ENCODE measurements at regions not wholly inside any gene's neighbourhood (a gene's known extent, or its start where the extent isn't known, plus 50 kb on each side); places are given as distances from the start of the nearest gene placed in this dataset.

DNA sequence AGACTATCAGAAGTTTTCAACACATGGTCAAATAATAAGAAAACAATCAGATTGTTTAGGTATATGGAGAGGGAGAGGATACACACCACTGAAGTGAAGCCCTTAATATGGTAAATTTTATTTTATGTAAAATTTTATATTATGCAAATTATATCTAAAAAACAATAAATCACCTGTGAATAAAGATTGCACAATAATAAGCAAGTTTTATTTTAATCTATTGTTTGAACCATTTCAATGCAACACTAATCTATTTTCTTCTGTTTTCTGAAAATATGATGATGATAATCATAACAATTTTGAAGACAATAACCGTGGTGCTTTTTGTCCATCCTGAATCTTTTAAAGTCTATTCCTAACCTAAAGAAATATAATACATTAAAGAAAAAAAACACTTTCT is 1473.5 kb upstream of the TENM4 start:
- no peak for DNase-seq

DNA sequence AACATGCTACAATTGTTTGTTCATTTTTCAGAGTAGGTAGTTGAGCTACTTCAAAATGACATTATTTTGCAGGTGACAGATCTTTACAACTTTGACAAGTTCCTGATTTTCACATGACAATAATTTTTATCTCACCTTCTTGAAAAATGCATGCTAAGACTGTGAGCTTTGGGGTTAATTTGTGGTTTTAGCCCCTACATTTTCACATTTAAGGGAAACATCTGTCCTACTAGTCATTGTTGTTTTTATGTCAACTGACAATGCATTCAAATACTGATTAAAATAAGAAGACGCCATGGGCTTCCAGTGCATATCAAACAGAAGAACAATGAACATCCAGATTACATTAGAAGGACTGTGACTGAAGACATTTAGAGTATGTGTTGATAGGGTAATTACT is 1470.8 kb upstream of the TENM4 start:
- no peak for DNase-seq

DNA sequence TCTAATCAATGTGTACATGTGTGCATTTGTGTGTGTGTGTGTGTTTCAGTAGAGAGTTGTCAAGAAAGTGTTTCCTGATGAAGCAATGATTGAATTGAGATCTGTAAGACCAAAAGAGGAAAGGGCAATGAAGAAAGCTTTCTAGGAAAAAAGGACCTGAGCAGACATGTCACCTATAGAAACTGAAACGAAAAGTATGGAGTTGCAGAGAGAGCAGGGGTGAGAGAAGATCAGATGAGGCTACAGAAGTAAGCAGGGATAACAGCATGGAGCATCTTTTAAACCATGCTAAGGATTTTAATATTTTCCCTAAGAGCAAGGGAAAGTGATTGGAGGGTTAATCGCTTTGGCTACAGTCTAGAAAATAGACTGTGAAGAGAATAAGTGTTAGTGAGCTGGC is 1459.4 kb upstream of the TENM4 start:
- DNase-seq: no peak

DNA sequence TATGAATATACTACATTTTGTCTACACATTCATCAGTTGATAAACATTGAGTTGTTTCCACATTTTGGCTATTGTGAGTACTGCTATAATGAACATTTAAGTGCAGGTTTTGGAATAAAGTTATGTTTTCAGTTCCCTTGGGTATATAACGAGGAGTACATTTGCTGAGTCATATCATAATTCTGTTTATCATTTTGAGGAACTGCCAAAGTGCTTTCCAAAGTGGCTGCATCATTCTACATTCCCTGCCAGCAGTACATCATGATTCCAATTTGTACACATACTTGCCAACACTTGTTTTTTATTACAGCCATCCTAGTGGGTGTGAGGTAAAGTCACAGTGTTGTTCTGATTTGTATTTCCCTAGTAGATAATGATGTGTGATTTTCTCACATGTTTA is 1458.6 kb upstream of the TENM4 start:
- peak; percentile 24 for DNase-seq

DNA sequence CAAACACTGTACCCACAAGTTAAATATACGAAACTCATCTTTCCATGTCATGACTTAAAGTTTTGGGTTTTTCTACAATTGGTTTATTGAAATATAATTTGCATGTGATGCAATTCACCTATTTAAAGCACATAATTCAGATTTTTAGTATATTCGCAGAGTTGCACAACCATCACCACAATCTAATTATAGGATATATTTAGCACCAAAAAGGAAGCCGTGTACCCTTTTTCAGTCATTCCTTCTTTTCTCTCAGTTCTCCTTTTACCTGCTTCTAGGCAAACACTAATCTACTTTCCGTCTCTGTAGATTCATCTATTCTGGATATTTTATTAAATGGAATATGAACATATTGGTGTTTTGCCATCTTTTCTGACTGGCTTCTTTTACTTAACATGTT is 1458.1 kb upstream of the TENM4 start:
- DNase-seq: no peak

DNA sequence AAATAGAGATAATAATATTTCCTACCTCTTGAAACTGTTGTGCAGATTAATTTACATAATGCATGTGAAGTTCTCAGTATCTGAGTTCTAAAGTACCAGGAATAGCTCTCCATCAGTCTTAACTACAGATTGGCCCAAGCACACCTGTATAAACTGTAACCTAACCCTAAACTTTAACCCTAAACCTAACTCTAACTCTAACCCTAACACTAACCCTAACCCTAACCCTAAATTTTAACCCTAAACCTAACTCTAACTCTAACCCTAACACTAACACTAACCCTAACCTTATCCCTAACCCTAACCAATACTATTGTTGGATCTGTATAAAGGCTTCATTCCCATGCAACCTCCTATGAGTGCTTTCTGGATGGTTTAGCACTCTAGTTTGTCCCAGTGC is 1445.9 kb upstream of the TENM4 start:
- no peak for DNase-seq

DNA sequence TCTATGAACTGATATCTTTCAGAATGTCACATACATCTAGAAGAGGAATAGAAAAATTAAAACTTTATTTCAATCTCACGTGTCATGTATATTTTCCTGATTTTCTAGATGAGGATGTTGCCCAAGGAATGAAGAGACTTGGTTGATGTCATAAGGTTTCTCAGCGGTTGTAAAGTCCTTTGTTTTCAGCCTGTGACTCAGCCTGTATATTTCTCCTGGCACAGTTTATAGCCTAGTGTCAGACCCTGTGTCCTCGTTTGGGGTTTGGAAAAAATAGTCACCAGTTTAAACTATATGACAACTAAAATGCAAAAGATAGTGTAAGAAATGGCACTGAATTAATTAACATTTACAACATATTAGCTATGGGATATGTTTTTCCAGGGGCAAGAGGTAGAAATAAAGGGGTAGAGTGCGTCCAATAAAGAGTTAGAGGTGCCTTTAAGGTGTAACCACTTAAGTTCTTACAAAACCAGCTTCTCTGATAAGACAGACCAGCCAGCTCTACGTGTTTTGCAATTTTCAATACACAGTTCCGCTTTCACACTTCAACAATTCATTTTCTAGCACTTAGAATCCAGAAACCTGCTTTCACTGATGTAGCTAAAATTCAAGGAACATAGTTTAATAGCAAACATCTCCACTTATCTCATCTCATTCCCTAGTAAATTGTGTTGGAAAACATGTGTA is 1432.6 kb upstream of the TENM4 start:
- DNase-seq: no peak

DNA sequence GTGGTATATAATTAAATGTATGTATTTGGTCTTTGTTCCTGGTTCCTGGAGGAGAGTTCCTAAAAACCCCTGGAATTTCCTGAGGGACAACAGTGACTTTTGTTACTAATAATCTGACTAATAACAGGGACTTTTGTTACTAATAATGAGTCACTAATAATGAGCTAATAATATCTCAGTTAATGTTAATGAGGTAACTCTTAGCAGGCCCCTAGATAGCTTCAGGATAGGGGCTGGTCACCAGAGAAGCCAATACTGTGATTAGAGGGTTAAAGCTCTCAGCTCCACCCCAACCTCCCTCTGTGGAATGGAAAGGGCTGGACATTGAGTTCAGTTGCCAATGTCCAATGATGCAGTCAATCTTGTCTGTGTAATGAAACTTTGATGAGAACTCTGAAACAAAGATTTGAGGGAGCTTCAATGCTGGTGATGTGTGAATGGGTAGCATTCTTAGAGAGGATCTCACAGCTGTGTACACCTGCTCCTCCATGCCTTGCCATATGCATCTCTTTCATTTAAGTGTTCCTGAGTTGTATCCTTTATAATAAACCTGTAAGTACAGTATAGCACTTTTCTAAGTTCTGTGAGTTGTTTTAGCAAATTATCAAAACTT is 1431.4 kb upstream of the TENM4 start:
- no peak for DNase-seq

DNA sequence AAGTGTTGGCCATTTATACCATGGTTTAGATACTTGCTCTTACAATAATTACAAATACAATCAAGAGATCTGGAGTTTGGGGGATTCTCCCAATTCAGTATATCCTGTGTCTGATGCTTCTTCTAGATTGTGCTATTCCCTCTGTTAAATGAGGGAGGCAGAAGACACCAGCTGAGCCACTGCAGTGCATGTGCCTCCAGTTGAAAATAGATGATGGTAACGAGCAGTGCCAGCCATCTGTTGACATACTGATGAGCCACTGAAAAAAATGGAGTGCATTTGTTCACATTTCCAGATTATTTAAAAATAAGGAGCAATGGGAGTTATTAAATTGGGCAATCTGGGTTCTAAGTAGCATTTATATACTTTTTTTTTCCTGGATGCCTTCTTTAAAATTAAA is 1428.0 kb upstream of the TENM4 start:
- no peak for DNase-seq

DNA sequence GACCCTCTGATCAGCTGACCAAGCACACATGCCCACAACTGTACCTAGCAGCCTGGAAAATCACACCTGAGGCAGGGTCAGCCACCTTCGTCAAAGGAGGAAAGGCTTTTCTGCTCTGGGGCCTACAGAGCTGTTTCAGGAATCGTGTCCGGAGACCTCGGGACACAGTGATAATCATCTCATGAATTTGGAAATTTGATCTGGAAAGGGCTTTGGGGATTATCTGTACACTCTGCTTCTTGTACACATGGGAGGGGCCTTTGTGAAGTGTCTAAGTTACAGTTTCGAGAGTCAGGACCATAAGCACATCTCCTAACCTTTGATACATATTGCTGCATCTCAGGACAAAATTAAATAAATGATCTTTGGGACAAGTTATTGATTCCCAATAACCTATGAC is 1421.2 kb upstream of the TENM4 start:
- no peak for DNase-seq

DNA sequence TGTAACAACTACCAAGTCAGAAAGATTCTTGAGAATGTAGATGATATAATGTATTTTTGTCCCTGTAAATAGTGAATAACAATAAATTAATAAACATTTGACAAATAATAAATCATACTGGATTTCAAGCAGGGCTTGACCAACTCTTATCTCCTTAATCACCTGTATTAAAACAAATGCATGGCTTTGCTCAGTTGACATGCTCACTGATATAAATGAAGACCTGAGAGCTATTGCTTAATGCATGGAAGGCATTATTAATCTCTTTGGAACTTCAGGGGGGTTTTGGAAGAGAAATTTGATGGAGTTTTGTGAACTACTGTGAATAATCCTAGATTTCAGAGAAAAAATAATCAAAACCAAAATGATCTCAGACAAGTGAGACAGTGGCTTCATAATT is 1420.4 kb upstream of the TENM4 start:
- no peak for DNase-seq

DNA sequence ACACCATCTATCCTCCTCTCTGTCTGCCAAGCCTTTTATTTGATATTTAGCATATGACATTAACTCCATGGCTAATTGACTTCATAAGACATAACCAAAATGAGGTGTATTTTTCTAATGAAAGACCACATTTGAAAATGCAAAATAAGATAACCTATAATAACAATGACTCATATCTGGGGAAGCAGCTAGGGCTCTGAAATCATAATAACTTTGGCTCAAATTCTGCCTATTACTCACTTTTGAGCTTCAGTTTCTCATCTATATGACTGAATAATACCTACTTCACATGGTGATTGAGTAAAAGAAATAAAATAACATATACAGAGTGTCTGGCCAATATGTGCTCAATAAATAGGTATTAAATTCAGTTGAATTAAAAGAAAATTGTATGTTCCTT is 1419.8 kb upstream of the TENM4 start:
- DNase-seq: peak; percentile 30

DNA sequence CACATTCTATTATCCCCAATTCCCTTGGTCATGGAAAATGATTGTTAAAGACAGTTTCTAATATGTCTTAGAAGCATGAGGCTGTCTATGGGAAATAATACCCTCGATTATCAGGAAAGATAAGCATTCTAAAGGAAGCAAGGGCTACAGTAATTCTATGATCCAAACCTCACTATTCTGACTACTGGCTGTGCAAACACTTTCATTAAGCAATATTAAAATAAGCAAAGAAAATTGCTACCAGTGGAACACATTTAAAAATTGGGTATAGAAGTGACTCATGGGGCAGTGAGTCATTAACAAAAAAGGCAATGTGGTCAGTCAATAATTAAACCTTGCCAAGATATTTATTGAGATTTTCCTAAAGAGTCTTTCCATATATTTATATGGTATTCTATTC is 1415.2 kb upstream of the TENM4 start:
- peak; percentile 69 for DNase-seq

DNA sequence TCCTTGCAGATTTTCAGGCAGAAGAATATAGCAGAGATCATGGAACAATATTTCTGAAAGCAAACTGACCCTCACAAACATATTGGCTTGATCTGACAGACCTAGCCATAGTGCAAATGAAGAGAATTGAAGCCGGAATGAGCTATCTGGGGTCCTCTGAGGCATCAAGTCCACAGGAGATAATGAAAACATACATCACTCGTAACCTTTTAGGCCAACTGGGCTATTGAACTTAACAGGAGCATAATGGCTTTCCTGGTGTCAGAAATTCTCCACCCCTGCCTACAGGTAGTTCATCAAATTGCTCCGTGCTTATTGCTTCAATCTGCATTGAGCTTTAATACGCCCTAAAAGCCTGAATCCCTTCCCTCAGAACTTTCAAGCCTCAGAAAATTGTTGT is 1414.6 kb upstream of the TENM4 start:
- no peak for DNase-seq

DNA sequence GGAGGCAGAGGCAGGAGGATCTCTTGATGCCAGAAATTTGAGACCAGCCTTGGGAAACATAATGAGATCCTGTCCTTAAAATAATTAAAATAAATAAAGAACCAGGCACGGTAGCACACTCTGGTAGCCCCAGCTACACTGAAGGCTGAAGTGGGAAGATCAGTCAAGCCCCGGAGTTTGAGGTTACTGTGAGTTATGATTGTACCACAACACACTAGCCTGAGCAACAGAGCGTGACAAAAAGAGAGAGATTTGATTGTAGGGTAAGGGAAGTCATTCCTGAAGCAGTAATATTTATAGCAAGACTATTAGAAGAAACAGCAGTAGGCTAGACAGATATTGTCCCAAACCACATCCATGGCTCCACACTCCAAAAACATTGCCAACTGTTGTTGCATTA is 1408.4 kb upstream of the TENM4 start:
- no peak for DNase-seq

DNA sequence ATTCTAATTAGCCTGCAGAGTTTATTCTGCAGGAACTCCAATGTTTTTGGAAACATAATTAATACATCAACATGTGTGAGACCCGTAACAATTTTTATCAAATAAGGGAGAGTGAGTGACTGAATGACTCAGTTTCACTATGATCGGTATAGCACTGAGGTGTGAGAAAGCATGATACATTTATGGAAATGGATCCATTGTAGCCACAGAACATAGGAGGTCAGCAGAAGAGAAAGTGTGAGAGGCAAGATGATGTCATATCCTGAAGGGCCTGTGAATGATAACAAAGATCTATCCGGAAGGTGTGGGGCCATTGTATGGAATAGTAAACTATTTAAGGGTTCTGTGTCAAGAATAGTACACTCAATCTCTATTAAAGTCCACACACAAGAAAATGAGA is 1406.1 kb upstream of the TENM4 start:
- DNase-seq: no peak

DNA sequence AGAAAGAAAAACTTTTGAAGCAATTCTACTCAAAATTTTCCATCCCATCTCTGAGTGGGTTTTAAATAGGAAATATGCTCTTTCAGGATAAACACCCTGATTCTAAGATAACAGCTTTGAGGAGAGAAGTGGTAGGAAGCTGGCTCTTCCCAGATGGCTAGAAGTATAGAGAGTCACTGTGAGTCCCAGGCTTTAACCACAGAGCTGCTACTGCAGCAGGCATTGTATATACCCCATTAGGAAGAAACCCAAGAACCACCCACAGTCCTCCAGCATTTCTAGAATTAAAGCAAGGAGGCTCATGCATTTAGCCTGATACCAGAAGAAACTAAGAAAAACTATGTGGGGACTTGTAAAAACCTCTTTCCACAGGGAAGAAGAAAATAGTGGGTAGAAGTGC is 1405.6 kb upstream of the TENM4 start:
- DNase-seq: no peak

DNA sequence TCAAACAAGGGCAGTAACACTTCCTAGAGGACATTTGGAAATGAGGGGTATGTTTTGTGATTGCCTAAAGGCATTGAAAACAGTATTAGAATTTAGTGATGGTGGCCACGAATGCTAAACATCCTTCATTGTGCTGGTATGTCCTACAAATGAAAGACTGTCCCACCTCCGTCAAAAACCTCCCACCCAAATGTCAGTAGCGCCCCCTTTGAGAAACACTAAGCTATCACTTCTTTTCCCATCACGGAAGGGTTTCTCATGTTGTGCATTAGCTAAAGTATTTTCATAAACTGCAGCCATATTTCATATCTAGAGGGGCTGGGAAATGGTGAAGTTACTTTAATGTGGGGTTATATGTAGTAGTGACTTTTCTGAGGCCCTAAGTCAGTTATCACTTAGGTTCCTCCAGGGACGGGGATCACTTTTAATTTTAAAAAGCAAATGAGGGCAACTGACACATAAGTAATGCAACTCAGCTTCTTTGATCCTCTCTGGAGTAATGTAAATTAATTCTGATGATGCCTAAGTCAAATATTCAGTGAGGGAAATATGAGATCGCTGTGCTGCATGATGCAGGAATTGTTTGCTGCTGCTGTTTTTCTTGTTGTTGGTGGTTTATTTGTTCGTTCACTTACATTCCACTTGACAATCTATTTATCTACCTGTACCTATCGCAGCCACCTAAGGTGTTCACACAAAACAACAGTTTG is 1403.4 kb upstream of the TENM4 start:
- no peak for DNase-seq

DNA sequence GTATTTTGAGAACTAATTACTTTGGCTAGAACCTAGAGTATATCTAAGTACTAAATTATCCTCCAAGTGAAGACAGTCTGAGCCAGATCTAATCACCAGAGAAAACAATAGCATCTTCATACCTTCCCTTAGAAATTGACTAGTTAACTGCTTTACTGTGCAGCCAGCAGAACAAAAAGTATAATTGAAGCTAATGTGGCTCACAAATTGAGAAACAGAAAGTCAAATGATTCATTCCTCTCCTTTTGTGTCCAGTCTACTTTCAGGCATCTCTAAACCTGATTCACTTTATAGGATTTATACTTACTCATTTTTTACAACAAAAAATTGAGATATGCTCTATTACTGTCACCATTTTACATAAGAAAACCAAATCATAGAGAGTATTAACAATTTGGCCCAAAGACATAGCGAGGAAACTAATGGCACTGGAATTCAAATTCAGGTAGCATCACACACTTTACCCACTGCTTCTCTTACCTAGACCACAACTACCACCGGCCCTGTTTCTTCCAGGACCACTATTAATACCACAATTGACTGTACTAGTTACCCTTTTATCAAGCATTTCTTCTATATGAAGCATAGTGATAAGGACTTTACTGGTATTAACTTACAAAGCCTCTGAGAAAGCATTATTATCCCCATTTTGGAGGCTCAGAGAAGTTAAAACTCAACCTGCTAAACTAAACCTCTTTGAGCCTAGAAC is 1402.6 kb upstream of the TENM4 start:
- DNase-seq: no peak

DNA sequence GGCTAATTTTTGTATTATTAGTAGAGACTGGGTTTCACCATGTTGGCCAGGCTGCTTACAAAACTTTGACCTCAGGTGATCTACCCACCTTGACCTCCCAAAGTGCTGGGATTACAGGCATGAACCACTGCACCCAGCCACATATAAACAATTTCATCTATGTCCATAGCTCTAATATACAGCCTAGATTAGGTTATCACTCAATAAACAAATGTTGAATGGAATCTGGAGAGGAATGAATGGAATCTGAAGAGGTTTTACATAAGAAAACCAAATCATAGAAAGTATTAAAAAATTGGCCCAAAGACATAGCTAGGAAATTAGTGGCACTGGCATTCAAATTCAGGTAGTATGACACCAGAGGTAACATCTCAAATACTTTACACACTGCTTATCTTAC is 1401.4 kb upstream of the TENM4 start:
- DNase-seq: no peak

DNA sequence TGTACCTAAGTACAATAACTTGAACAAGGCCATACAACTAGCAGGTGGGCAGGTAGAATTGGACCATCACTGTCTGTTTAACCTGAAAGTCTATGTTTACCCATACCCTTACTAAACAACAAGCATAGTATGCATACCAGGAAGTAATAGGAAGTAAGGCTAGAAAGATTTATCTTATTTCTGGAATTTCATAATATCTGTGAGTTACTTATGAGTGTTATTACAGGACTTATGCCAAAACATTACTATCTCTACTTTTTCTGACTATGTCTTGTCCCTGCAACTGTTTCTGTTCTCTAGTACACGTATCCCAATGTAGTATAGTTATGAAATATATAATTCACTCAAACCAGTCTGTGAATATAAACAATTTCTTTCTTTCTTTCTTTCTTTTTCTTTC is 1400.8 kb upstream of the TENM4 start:
- DNase-seq: peak; percentile 4

DNA sequence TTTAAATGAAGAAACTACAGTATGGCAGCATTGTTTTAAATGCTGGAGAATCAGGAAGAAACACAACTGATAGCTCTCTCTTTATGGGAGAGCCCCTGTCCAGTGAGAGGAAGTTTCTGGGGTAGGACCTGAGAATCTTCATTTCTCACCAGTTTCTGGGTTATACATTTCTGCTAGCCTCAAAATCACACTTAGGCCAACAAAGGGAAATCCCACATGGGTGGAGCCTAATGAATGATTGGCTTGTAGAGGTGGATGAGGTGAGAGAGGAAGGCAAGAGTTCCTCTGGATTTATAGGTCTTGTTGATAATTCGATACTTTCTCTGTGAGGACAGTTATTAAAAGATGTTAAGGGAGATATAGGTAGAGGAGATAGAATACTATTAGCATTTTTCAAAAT is 1397.3 kb upstream of the TENM4 start:
- no peak for DNase-seq

DNA sequence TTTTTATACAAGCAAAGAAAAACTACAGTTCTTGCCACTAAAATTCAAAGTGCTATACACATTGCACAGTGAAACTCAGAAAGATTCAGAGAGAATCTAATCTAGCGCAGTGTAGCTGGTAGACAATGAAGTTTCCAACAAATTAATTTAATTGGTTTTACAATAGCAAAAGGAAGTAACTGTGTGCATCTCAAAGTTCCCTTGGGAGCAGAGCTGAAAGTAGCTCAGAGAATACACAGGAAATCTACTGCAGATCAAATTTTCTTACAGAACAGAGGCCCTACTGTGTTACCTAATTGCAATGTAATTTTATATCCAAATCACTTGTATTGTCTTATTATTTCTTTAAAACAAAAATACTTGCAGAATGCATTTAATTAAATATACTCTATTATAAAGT is 1396.2 kb upstream of the TENM4 start:
- DNase-seq: no peak

DNA sequence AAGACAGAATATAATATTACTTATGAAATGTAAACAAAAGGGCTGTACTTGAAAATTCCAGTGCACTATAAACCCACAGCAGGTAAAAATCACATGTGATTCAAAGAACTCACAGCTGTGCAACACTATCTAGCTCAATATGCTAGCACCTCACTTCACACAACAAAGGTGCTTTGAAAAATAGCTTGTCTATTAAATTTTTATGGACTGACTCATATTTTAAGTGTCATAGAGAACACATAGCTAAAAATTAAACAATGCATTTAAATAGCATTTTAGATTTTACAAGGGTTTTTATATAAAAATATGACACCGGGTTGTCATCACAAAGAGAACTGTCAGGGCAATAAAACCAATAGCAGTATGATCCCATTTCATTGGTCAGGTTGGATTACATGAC is 1390.5 kb upstream of the TENM4 start:
- DNase-seq: no peak
